ENCODE measurements at regions not wholly inside any gene's neighbourhood (a gene's known extent, or its start where the extent isn't known, plus 50 kb on each side); places are given as distances from the start of the nearest gene placed in this dataset.

- ATAC-seq (ENCODE audit: insufficient read depth, low read depth) (no peak), DNase-seq (no peak)
- no peaks in the 10 kb centered on the region for H3K4me1 ChIP-seq (ENCODE audit: insufficient read depth, low read length)
- no peak overlapping the region for H3K4me2 ChIP-seq (ENCODE audit: insufficient read depth, low read length)
- H3K9me3 ChIP-seq (ENCODE audit: insufficient read depth, low read length, severe bottlenecking), result no peaks in the 10 kb centered on the region
- H3K27me3 ChIP-seq (ENCODE audit: insufficient read depth, low read length, poor library complexity), result no peaks in the 10 kb centered on the region
- H3K27ac ChIP-seq (ENCODE audit: low read length), result no peak overlapping the region
- H3K4me3 ChIP-seq (ENCODE audit: low read depth in 1 of 2, low read length in 2 of 2), result no peak overlapping the region
- TF ChIP-seq CTCF (IDR thresholded peaks at IDR 0.05; ENCODE audit: borderline replicate concordance, extremely low read depth, low read length, poor library complexity, severe bottlenecking) (no peak), EZH2 (IDR thresholded peaks at IDR 0.05; ENCODE audit: borderline replicate concordance, low read depth, low read length, severe bottlenecking) (no peak)
- H3K36me3 ChIP-seq (ENCODE audit: insufficient read depth, low read length), result no peaks in the 10 kb centered on the region
- H3K9ac ChIP-seq (ENCODE audit: low read depth, low read length), result no peak overlapping the region
- no peaks in the 10 kb centered on the region for H3K79me2 ChIP-seq (ENCODE audit: insufficient read depth, low read length)
- no peak overlapping the region for H2AFZ ChIP-seq (ENCODE audit: low read depth, low read length)
- H4K20me1 ChIP-seq (ENCODE audit: insufficient read depth, low read length), result no peaks in the 10 kb centered on the region
Observed at GRCh38 chr4:92099861-92100260, 203.9 kb upstream of the GRID2 start.

- Histone ChIP-seq H3K27me3 (ENCODE audit: insufficient read depth, low read length, poor library complexity) (no peaks in the 10 kb centered on the region), H3K27ac (ENCODE audit: low read length) (no peak overlapping the region), H3K79me2 (ENCODE audit: insufficient read depth, low read length) (no peaks in the 10 kb centered on the region), H3K4me3 (ENCODE audit: low read depth in 1 of 2, low read length in 2 of 2) (no peak overlapping the region), H2AFZ (ENCODE audit: low read depth, low read length) (no peak overlapping the region), H3K4me2 (ENCODE audit: insufficient read depth, low read length) (no peak overlapping the region), H3K9ac (ENCODE audit: low read depth, low read length) (no peak overlapping the region), H3K4me1 (ENCODE audit: insufficient read depth, low read length) (no peaks in the 10 kb centered on the region), H3K9me3 (ENCODE audit: insufficient read depth, low read length, severe bottlenecking) (no peaks in the 10 kb centered on the region), H3K36me3 (ENCODE audit: insufficient read depth, low read length) (no peaks in the 10 kb centered on the region), H4K20me1 (ENCODE audit: insufficient read depth, low read length) (no peaks in the 10 kb centered on the region)
- no peak for TF ChIP-seq EZH2 (IDR thresholded peaks at IDR 0.05; ENCODE audit: borderline replicate concordance, low read depth, low read length, severe bottlenecking)
- no peak for TF ChIP-seq CTCF (IDR thresholded peaks at IDR 0.05; ENCODE audit: borderline replicate concordance, extremely low read depth, low read length, poor library complexity, severe bottlenecking)
- ATAC-seq (ENCODE audit: insufficient read depth, low read depth) (no peak), DNase-seq (no peak)
Observed at GRCh38 chr4:92100975-92101374, 202.8 kb upstream of the GRID2 start.

GRCh38 chr4:92101737-92102172 lies 202.0 kb upstream of the GRID2 start:
- Histone ChIP-seq H3K27ac (ENCODE audit: low read length) (no peak overlapping the region), H3K36me3 (ENCODE audit: insufficient read depth, low read length) (no peaks in the 10 kb centered on the region), H3K27me3 (ENCODE audit: insufficient read depth, low read length, poor library complexity) (no peaks in the 10 kb centered on the region), H3K79me2 (ENCODE audit: insufficient read depth, low read length) (no peaks in the 10 kb centered on the region), H3K9ac (ENCODE audit: low read depth, low read length) (no peak overlapping the region), H2AFZ (ENCODE audit: low read depth, low read length) (no peak overlapping the region), H3K9me3 (ENCODE audit: insufficient read depth, low read length, severe bottlenecking) (no peaks in the 10 kb centered on the region), H3K4me2 (ENCODE audit: insufficient read depth, low read length) (no peak overlapping the region), H4K20me1 (ENCODE audit: insufficient read depth, low read length) (no peaks in the 10 kb centered on the region), H3K4me3 (ENCODE audit: low read depth in 1 of 2, low read length in 2 of 2) (no peak overlapping the region), H3K4me1 (ENCODE audit: insufficient read depth, low read length) (no peaks in the 10 kb centered on the region)
- TF ChIP-seq EZH2 (IDR thresholded peaks at IDR 0.05; ENCODE audit: borderline replicate concordance, low read depth, low read length, severe bottlenecking), result no peak
- no peak for DNase-seq
- ATAC-seq (ENCODE audit: insufficient read depth, low read depth), result no peak

GRCh38 chr4:92104506-92104905 lies 199.3 kb upstream of the GRID2 start:
- Histone ChIP-seq H4K20me1 (ENCODE audit: insufficient read depth, low read length) (no peaks in the 10 kb centered on the region), H3K27me3 (ENCODE audit: insufficient read depth, low read length, poor library complexity) (no peaks in the 10 kb centered on the region), H3K36me3 (ENCODE audit: insufficient read depth, low read length) (no peaks in the 10 kb centered on the region), H3K4me2 (ENCODE audit: insufficient read depth, low read length) (no peak overlapping the region), H3K9ac (ENCODE audit: low read depth, low read length) (no peak overlapping the region), H3K9me3 (ENCODE audit: insufficient read depth, low read length, severe bottlenecking) (no peaks in the 10 kb centered on the region), H3K4me1 (ENCODE audit: insufficient read depth, low read length) (no peaks in the 10 kb centered on the region), H2AFZ (ENCODE audit: low read depth, low read length) (no peak overlapping the region), H3K4me3 (ENCODE audit: low read depth in 1 of 2, low read length in 2 of 2) (no peak overlapping the region), H3K27ac (ENCODE audit: low read length) (no peak overlapping the region), H3K79me2 (ENCODE audit: insufficient read depth, low read length) (no peaks in the 10 kb centered on the region)
- DNase-seq (no peak), ATAC-seq (ENCODE audit: insufficient read depth, low read depth) (no peak)
- no peak for TF ChIP-seq EZH2 (IDR thresholded peaks at IDR 0.05; ENCODE audit: borderline replicate concordance, low read depth, low read length, severe bottlenecking)
- no peak for TF ChIP-seq CTCF (IDR thresholded peaks at IDR 0.05; ENCODE audit: borderline replicate concordance, extremely low read depth, low read length, poor library complexity, severe bottlenecking)
